Activated CD4-positive, alpha-beta T cell treated with anti-CD3 and anti-CD28 coated beads, Interleukin-2, Interleukin-4, amounts not matched to agents 100 ng/mL and 50 ng/mL, durations not matched to agents 16 hours and 8 hours (primary cell): ENCODE measurements at regions not wholly inside any gene's neighbourhood (a gene's known extent, or its start where the extent isn't known, plus 50 kb on each side); places are given as distances from the start of the nearest gene placed in this dataset.
"Not testable (repeated sequence)": the region's sequence is repeated elsewhere in the genome, so short reads cannot be mapped to it uniquely, and the experiment has no call there.

ENCODE experiments used
- DNase-seq: peaks from one replicate; pipeline ENCODE4 v3.0.0-alpha.2; 2020; ENCODE audit warnings: low spot score

GRCh38 chr2:87458938-87459337, 288.9 kb upstream of the PLGLB2 start:
- not testable (repeated sequence) for DNase-seq

DNA sequence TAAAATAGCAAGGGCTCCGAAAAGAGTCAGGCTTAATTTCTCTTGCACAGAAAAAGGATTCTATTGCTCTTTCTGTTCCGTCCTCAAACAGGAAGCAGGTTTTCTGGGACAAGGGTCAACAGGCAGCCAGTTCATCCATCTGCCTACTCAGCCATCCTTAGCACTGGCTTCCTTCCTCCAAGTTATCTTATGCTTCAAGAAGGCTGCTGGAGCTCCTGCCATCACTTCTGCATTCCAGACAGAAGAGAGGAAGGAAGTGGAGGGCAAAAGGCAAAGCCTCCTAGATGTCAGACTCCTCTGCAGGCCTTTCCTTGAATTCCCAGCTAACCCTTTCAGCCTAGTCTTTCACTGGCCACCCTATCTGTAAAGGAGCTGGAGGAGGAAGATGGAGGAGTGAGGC, 287.8 kb upstream of the PLGLB2 start:
- DNase-seq: not testable (repeated sequence)

GRCh38 chr2:87460662-87461061, 287.2 kb upstream of the PLGLB2 start:
- not testable (repeated sequence) for DNase-seq

DNA sequence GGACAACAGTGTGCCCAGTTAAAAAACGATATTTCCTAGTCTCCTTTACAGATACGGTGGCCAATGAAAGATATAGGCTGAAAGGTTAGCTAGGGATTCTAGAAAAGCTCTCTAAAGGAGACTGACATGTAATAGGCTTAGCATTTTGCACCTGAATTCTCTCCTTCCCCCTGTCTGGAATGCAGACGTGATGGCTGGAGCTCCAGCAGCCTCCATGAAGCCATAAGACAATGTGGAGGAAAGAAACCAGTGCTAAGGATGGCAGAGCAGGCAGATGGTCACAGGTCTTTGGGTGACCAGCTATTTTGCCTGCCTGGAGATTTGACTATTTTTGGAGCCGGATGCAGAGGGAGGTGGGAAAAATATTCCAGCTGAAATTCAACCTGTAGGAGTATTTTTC, 286.2 kb upstream of the PLGLB2 start:
- DNase-seq: not testable (repeated sequence)

DNA sequence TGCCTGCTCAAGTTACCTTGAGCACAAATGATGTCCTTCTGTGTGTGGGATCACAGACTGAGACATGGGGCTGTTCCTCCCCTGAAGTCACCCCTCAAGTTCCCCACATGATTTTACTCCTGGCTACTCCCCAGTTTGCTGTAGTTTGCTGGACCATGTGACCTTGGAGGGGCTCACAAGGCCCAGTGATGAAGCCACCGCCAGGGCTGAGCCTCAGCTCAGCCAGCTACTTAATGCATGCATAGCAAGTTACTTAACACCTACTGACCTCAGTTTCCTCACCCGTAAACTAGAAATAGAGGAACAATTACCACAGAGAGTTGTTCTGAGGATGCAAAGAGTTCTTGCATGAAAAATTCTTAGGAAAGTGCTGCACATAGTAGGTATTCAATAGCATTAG, 283.7 kb upstream of the PLGLB2 start:
- not testable (repeated sequence) for DNase-seq

- not testable (repeated sequence) for DNase-seq
These were observed 282.2 kb upstream of the PLGLB2 start for GRCh38 chr2:87465730-87466129.

DNA sequence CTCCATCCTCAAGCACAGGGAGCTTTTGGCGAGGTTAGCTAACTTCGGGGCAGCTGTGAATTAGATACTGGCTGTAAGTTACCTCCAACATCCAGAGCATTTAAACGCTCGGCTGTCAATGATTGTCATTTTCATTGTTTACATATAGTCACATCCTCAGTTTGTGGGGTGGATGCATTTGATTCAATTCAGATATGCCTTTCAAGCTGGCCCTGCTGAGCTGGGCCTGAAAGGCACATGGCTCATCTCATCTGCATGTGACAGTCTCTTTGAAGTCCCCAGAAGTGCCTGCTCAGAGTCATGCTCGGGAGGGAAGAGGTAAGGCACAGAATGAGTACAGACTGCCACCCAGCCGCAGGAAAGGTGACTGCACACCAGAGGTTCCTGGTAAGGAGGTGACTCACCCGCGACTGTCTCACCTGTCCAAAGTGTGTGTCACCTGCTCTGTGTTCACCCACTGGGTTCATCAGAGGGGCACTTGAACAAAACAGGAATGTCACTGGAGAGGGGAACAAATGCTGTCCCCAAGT, 281.2 kb upstream of the PLGLB2 start:
- DNase-seq: peak; percentile 63

- DNase-seq: not testable (repeated sequence)
These were observed 279.4 kb upstream of the PLGLB2 start for GRCh38 chr2:87468429-87468981.

GRCh38 chr2:87469180-87470151, 278.4 kb upstream of the PLGLB2 start:
- DNase-seq: peak; percentile 45

GRCh38 chr2:87470381-87471380, 277.2 kb upstream of the PLGLB2 start:
- DNase-seq: peak; percentile 70

DNA sequence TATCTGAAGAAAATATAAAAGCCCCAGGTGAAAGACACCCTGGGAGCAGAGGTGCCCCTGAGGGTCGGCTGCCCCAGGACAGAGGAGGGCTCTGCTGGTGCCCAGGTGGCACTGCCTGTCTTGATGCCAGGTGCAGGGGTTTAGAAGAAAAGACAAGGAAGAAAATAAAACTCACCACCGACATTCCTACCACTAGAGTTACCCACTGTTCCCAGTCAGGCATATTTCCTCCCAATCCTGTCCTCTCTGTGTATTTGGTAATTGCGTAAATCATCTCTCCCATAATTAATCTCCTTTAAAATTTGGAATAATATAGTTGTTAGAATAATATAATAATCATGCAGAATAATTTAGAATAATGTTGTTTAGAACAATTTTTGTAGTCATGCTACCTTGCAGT, 276.4 kb upstream of the PLGLB2 start:
- DNase-seq: not testable (repeated sequence)

DNA sequence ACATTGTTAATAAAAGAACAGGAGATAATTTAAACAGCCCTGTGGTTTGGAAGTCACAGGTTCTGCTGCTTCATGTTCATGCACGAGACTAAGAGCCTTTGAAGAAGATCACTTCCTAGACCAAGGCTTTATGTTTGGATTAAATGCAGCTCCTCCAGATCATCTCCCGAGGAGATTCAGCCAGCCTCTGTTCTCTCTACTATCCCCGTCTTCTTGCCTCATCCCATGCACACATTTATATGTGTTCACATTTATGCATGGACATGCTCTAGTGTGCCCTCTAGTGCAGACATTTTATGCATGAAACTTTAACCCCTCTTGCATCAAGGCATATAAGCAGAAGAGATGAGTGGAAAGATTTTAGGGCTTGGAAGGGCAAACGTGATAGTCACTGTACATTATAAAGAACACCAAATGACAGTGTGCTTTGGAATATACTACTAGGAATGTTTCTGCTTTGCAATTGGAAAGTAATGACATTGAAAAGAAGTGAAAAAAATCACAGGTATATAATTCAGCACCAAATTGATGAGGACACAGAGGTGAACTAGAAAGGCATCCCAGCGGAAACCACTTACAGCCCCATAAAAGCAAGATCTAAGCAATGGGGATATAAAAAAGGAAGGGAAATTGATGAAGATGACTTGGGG, 271.5 kb upstream of the PLGLB2 start:
- DNase-seq: not testable (repeated sequence)

- DNase-seq: not testable (repeated sequence)
These were observed 271.0 kb upstream of the PLGLB2 start for GRCh38 chr2:87476936-87477335.

DNA sequence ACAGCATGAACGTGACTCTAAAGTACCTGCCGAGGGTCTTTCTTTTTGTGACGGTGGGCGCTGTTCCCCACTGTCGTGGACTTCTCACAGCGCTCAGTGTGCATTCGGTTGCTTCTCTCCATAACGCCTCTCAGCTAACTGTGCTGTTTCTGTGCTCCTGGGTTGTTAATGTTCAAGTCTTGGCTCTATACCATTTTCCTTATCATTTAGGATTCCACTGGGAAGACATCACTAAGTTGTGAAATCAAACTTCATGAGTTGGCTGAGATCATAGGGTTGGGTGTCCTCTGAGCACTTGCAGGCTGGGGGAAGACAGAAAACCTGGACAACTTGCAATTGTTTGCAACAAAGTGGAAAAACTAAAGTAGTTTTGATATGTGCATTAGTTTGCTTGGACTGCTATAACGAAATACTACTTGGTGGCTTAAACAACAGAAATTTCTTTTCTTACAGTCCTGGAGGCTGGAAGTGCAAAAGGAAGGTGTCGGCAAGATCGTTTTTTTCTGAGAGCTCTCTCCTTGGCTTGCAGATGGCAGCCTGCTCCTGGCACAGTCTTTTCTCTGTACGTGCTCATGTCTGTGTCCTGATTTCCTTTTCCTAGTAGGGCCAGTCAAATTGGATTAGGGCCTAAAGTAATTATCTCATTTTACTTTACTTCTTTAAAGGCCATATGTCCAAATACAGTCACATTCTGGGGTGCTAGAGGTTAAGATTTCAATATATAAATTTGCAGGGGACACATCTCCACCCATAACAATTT, 270.0 kb upstream of the PLGLB2 start:
- DNase-seq: not testable (repeated sequence)

DNA sequence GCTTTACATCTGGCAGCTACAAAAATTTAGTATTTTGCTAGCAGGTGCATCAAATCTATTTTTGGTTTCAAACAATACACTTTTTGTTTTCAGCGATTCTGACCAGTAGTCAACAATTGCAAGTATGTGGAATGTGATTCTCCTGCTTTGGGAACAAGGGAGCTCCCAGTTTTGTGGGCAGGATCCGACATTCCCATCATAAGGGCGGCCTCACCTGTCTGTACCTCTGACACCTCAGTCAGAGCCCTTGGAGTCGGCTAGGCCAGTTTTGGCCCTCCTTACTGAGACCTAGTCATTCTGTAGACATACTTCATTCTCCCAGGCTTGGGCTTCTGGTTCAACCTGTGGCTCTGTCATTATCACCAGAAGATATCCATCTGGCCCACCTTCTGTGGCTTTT, 269.0 kb upstream of the PLGLB2 start:
- DNase-seq: not testable (repeated sequence)

- not testable (repeated sequence) for DNase-seq
These were observed 264.7 kb upstream of the PLGLB2 start for GRCh38 chr2:87483093-87483680.

DNA sequence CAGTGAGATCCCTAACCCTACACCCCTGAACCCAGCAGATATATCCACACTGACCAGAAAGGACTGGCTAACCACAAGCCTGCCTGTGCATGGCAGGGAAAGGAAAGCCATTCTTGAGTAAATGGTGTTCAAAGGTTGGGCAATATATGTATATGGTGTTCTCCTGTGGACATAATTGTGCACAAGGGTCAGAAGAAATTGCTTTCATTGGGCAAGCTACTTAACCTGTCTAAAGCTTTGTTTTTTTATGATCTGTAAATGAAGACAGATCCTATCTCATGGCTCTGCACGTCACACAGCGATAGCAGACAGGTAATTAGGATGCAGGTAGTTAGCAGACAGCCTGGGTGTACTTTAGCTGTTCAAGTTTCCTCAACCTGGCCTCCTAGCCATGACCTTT, 263.5 kb upstream of the PLGLB2 start:
- not testable (repeated sequence) for DNase-seq

- DNase-seq: not testable (repeated sequence)
These were observed 262.4 kb upstream of the PLGLB2 start for GRCh38 chr2:87485455-87485854.

- not testable (repeated sequence) for DNase-seq
These were observed 262.0 kb upstream of the PLGLB2 start for GRCh38 chr2:87485884-87486283.

DNA sequence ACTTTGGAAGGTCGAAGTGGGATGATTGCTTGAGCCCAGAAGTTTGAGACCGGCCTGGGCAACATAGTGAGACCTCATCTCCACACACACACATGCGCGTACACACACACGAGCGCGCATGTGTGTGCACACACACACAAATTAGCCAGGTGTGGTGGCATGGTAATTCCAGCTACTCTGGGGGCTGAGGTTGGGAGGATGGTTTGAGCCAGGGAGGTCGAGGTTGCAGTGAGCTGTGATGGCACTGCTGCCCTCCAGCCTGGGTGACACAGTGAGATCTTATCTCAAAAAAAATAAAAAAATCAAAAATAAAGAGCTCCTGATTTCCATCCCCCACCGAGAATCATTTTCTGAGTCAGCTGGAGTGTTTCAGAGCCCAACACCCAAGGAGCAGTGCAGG, 261.5 kb upstream of the PLGLB2 start:
- DNase-seq: not testable (repeated sequence)
